GM12878 (cell line): ENCODE measurements at regions not wholly inside any gene's neighbourhood (a gene's known extent, or its start where the extent isn't known, plus 50 kb on each side); places are given as distances from the start of the nearest gene placed in this dataset.

ENCODE experiments used
- ATAC-seq: fragments of 200-7000 bp; cut with Tn5 transposase; 3 replicates; pipeline ENCODE4 v1.9.1; 2020; ENCODE audit warnings: mild to moderate bottlenecking, moderate library complexity
- BruUV-seq: library from RNA; stranded (reverse); fragments of 400-500 nt; replicated peaks from 2 replicates; lab custom pipeline; 2021; lab: Mats Ljungman, UMichigan
- CTCF ChIA-PET: fragments of 300-600 bp; sonication (Branson Sonifier 250); formaldehyde crosslinking; extraction: SDS; loops from one replicate; lab custom pipeline; 2021; ENCODE audit warnings: inconsistent platforms; lab: Yijun Ruan, JAX
- POLR2A ChIA-PET: fragments of 350-600 bp; formaldehyde crosslinking; extraction: SDS; loops from one replicate; lab custom pipeline; 2021; ENCODE audit warnings: inconsistent platforms; lab: Charles Lee
- RAD21 ChIA-PET: fragments of 300-600 bp; sonication (Branson Sonifier 250); formaldehyde crosslinking; loops from one replicate; lab custom pipeline; 2023; ENCODE audit warnings: antibody characterized with exemption; ENCODE audit not compliant: unreplicated experiment; lab: Charles Lee
- SMC1A ChIA-PET: fragments of 300-600 bp; sonication (Branson Sonifier 250); formaldehyde crosslinking; loops from one replicate; lab custom pipeline; 2023; ENCODE audit not compliant: unreplicated experiment, uncharacterized antibody; lab: Charles Lee
- DNase-seq: peaks from one replicate; pipeline ENCODE4 v3.0.0-alpha.2; 2011; ENCODE audit warnings: low read depth, low spot score
- FAIRE-seq: peaks from 3 replicates; lab custom pipeline; 2011; peaks lifted over from hg19 to GRCh38; lab: Jason Lieb, UNC
- H2AFZ ChIP-seq: 2 replicates; pipeline ENCODE4 v1.6.0; 2011; ENCODE audit warnings: low read depth, low read length, control low read depth; ENCODE audit not compliant: control insufficient read depth
- H3K27ac ChIP-seq: 2 replicates; pipeline ENCODE4 v1.5.1; 2011; ENCODE audit warnings: control low read depth; ENCODE audit not compliant: control insufficient read depth, insufficient read depth
- H3K27me3 ChIP-seq, 2 experiments: replicated peaks in 1 of 2; 2 replicates each; pipeline versions ENCODE4 v1.6.0 to v1.6.1; 2011; ENCODE audit warnings: low read length in 1 of 2; ENCODE audit not compliant: control insufficient read depth in 2 of 2, insufficient read depth in 2 of 2
- H3K36me3 ChIP-seq, 2 experiments: 2 replicates each; pipeline ENCODE4 v1.5.1; 2011; ENCODE audit warnings: low read length in 1 of 2; ENCODE audit not compliant: control insufficient read depth in 2 of 2, insufficient read depth in 2 of 2
- H3K4me1 ChIP-seq: 2 replicates; pipeline ENCODE4 v1.6.1; 2011; ENCODE audit warnings: mild to moderate bottlenecking, low read length, moderate library complexity, mixed read lengths; ENCODE audit not compliant: control insufficient read depth, insufficient read depth
- H3K4me2 ChIP-seq: 2 replicates; pipeline ENCODE4 v1.6.0; 2011; ENCODE audit warnings: control low read depth; ENCODE audit not compliant: control insufficient read depth, insufficient read depth
- H3K4me3 ChIP-seq: fragments of 200-600 bp; sonication (generic); 2 replicates; pipeline ENCODE4 v1.5.1; 2016
- H3K79me2 ChIP-seq: 2 replicates; pipeline ENCODE4 v1.6.0; 2011; ENCODE audit warnings: low read length; ENCODE audit not compliant: control insufficient read depth, insufficient read depth
- H3K9ac ChIP-seq: 2 replicates; pipeline ENCODE4 v1.8.0; 2011; ENCODE audit warnings: low read length, control low read depth, mixed read lengths; ENCODE audit not compliant: control insufficient read depth, insufficient read depth
- H3K9me3 ChIP-seq: replicated peaks from 3 replicates; pipeline ENCODE4 v1.5.1; 2011; ENCODE audit warnings: mild to moderate bottlenecking, low read length; ENCODE audit not compliant: control insufficient read depth, insufficient read depth
- H4K20me1 ChIP-seq: 2 replicates; pipeline ENCODE4 v1.6.0; 2011; ENCODE audit not compliant: control insufficient read depth, insufficient read depth
- BMI1 ChIP-seq: fragments of 450-650 bp; IDR thresholded peaks from 2 replicates; pipeline ENCODE4 v1.6.1; 2016; ENCODE audit warnings: mild to moderate bottlenecking, moderate library complexity, borderline replicate concordance
- POU2F2 ChIP-seq: IDR thresholded peaks from 3 replicates; pipeline ENCODE4 v1.6.1; 2011; ENCODE audit warnings: low read depth, mild to moderate bottlenecking, low read length, borderline replicate concordance
- WGBS: methylation state at CpG from one replicate; pipeline ENCODE4 v1.1.6; 2016; ENCODE audit warnings: low lambda C conversion rate; ENCODE audit not compliant: insufficient replicate concordance, insufficient coverage; ENCODE audit errors: missing lambda C conversion rate; 5-methylcytosine and 5-hydroxymethylcytosine counted together
- in situ Hi-C: fragments of 300-500 bp; cut with MboI; formaldehyde crosslinking; loops from 9 replicates; pipeline ENCODE4 v1.14.3; 2018; ENCODE audit warnings: mixed read lengths
- intact Hi-C: fragments of 100-400 bp; cut with micrococcal nuclease; formaldehyde crosslinking; loops from one replicate; pipeline ENCODE4 v1.14.2; 2022; ENCODE audit not compliant: unreplicated experiment
- TF ChIP-seq, protein P1 (sequence below): IDR thresholded peaks from 2 replicates; pipeline ENCODE4 v1.6.1; 2012; ENCODE audit warnings: low read depth, low read length, improper control_type of control experiment
- TF ChIP-seq, protein P2 (sequence below), 3 experiments: IDR thresholded peaks in 2 of 3; conservative IDR thresholded peaks in 1 of 3; 2 replicates each; pipeline ENCODE4 v1.5.1; 2011; ENCODE audit warnings: low read depth in 3 of 3, low read length in 3 of 3, mild to moderate bottlenecking in 3 of 3, control low read depth in 2 of 3, moderate library complexity in 2 of 3, inconsistent platforms in 1 of 3, mixed read lengths in 1 of 3; ENCODE audit not compliant: control insufficient read depth in 2 of 3, insufficient read depth in 1 of 3; ENCODE audit errors: extremely low read depth in 1 of 3
- TF ChIP-seq, protein P3 (sequence below): IDR thresholded peaks from 2 replicates; pipeline ENCODE4 v1.6.1; 2012; ENCODE audit warnings: low read depth, low read length, improper control_type of control experiment
- TF ChIP-seq, protein P4 (sequence below): fragments of 150-350 bp; IDR thresholded peaks from 2 replicates; pipeline ENCODE4 v1.6.1; 2016; ENCODE audit warnings: low read depth, low read length
- TF ChIP-seq, protein P5 (sequence below): fragments of 450-650 bp; formaldehyde crosslinking; IDR thresholded peaks from 2 replicates; pipeline ENCODE4 v1.4.0; 2020; ENCODE audit warnings: mild to moderate bottlenecking, moderate library complexity

DNA sequence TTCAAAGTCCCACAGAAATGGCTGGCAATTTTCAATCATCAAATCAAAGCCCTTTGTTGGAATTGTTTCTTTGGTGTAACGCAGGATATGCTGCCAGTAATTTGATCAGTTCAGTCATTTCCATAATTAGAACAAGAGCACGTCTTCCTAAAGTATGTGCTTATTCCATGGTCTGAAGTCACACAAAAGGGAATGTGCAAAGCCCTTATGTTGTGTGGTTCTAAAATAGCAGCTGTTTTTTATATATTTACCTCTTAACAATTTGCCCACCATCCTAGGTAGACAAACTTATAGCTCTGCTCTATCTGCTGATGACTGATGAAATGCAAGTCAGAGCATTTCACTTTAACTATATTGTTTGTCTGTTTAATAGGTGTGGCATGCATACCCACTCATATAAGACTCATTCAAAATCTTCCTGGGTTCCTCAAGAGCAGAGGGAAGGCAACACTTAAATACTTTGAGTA lies 176.1 kb upstream of the SLC38A2 start:
- POLR2A ChIA-PET, result interaction anchor here (1.2 to 1.5 kb wide), 2 partner anchors 28 to 31 kb away, joined by 4 read pairs; no protein-coding TSS in a partner anchor
- H3K4me2 ChIP-seq, result no peak overlapping the region
- CTCF ChIA-PET, result interaction anchor here (0.7 to 1.9 kb wide), 5 partner anchors 10 to 195 kb away, joined by 3 to 4 read pairs (median 3); no protein-coding TSS in a partner anchor
- TF ChIP-seq, protein P1, sequence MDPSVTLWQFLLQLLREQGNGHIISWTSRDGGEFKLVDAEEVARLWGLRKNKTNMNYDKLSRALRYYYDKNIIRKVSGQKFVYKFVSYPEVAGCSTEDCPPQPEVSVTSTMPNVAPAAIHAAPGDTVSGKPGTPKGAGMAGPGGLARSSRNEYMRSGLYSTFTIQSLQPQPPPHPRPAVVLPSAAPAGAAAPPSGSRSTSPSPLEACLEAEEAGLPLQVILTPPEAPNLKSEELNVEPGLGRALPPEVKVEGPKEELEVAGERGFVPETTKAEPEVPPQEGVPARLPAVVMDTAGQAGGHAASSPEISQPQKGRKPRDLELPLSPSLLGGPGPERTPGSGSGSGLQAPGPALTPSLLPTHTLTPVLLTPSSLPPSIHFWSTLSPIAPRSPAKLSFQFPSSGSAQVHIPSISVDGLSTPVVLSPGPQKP, result no peak
- TF ChIP-seq, protein P2, sequence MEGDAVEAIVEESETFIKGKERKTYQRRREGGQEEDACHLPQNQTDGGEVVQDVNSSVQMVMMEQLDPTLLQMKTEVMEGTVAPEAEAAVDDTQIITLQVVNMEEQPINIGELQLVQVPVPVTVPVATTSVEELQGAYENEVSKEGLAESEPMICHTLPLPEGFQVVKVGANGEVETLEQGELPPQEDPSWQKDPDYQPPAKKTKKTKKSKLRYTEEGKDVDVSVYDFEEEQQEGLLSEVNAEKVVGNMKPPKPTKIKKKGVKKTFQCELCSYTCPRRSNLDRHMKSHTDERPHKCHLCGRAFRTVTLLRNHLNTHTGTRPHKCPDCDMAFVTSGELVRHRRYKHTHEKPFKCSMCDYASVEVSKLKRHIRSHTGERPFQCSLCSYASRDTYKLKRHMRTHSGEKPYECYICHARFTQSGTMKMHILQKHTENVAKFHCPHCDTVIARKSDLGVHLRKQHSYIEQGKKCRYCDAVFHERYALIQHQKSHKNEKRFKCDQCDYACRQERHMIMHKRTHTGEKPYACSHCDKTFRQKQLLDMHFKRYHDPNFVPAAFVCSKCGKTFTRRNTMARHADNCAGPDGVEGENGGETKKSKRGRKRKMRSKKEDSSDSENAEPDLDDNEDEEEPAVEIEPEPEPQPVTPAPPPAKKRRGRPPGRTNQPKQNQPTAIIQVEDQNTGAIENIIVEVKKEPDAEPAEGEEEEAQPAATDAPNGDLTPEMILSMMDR (IDR thresholded peaks at IDR 0.05 in 2 of 3, conservative IDR thresholded peaks at IDR 0.05 in 1 of 3; ENCODE audit: control insufficient read depth in 2 of 3, extremely low read depth in 1 of 3, insufficient read depth in 1 of 3, low read depth in 3 of 3, low read length in 3 of 3), result no peak
- TF ChIP-seq BMI1, result no peak
- TF ChIP-seq POU2F2, result no peak
- TF ChIP-seq, protein P3, sequence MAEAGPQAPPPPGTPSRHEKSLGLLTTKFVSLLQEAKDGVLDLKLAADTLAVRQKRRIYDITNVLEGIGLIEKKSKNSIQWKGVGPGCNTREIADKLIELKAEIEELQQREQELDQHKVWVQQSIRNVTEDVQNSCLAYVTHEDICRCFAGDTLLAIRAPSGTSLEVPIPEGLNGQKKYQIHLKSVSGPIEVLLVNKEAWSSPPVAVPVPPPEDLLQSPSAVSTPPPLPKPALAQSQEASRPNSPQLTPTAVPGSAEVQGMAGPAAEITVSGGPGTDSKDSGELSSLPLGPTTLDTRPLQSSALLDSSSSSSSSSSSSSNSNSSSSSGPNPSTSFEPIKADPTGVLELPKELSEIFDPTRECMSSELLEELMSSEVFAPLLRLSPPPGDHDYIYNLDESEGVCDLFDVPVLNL, result no peak
- TF ChIP-seq, protein P4, sequence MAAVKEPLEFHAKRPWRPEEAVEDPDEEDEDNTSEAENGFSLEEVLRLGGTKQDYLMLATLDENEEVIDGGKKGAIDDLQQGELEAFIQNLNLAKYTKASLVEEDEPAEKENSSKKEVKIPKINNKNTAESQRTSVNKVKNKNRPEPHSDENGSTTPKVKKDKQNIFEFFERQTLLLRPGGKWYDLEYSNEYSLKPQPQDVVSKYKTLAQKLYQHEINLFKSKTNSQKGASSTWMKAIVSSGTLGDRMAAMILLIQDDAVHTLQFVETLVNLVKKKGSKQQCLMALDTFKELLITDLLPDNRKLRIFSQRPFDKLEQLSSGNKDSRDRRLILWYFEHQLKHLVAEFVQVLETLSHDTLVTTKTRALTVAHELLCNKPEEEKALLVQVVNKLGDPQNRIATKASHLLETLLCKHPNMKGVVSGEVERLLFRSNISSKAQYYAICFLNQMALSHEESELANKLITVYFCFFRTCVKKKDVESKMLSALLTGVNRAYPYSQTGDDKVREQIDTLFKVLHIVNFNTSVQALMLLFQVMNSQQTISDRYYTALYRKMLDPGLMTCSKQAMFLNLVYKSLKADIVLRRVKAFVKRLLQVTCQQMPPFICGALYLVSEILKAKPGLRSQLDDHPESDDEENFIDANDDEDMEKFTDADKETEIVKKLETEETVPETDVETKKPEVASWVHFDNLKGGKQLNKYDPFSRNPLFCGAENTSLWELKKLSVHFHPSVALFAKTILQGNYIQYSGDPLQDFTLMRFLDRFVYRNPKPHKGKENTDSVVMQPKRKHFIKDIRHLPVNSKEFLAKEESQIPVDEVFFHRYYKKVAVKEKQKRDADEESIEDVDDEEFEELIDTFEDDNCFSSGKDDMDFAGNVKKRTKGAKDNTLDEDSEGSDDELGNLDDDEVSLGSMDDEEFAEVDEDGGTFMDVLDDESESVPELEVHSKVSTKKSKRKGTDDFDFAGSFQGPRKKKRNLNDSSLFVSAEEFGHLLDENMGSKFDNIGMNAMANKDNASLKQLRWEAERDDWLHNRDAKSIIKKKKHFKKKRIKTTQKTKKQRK, result no peak
- TF ChIP-seq, protein P5, sequence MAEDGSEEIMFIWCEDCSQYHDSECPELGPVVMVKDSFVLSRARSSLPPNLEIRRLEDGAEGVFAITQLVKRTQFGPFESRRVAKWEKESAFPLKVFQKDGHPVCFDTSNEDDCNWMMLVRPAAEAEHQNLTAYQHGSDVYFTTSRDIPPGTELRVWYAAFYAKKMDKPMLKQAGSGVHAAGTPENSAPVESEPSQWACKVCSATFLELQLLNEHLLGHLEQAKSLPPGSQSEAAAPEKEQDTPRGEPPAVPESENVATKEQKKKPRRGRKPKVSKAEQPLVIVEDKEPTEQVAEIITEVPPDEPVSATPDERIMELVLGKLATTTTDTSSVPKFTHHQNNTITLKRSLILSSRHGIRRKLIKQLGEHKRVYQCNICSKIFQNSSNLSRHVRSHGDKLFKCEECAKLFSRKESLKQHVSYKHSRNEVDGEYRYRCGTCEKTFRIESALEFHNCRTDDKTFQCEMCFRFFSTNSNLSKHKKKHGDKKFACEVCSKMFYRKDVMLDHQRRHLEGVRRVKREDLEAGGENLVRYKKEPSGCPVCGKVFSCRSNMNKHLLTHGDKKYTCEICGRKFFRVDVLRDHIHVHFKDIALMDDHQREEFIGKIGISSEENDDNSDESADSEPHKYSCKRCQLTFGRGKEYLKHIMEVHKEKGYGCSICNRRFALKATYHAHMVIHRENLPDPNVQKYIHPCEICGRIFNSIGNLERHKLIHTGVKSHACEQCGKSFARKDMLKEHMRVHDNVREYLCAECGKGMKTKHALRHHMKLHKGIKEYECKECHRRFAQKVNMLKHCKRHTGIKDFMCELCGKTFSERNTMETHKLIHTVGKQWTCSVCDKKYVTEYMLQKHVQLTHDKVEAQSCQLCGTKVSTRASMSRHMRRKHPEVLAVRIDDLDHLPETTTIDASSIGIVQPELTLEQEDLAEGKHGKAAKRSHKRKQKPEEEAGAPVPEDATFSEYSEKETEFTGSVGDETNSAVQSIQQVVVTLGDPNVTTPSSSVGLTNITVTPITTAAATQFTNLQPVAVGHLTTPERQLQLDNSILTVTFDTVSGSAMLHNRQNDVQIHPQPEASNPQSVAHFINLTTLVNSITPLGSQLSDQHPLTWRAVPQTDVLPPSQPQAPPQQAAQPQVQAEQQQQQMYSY (CRISPR knock-in tag), result no peak

More for the DNA sequence above, 176.1 kb upstream of the SLC38A2 start:
- SMC1A ChIA-PET, result interaction anchor here (0.9 to 1.8 kb wide), 6 partner anchors 9 to 89 kb away, joined by 3 to 5 read pairs (median 4); no protein-coding TSS in a partner anchor
- H3K9me3 ChIP-seq, result no peaks in the 10 kb centered on the region; the same call in 1 of the 3 replicates
- no peak overlapping the region for H3K27ac ChIP-seq
- in situ Hi-C loops (no loop called here), intact Hi-C loops (no loop called here)
- no peaks in the 10 kb centered on the region for H4K20me1 ChIP-seq
- no peaks in the 10 kb centered on the region for H3K27me3 ChIP-seq
- BruUV-seq, result no TSS peak
- no peaks in the 10 kb centered on the region; a peak in 1 of 4 replicates for H3K36me3 ChIP-seq
- FAIRE-seq (no peak), ATAC-seq (no peak), DNase-seq (no peak)
- WGBS, result 74% methylated on average over 2 of the region's 2 CpGs
- no peaks in the 10 kb centered on the region for H3K79me2 ChIP-seq
- H3K4me1 ChIP-seq, result peaks cover 13% of the 10 kb centered on the region
- H2AFZ ChIP-seq, result no peak overlapping the region
- RAD21 ChIA-PET, result interaction anchor here (0.8 kb wide), 1 partner anchor 162 kb away, joined by 3 read pairs; no protein-coding TSS in a partner anchor
- H3K9ac ChIP-seq, result no peak overlapping the region
- H3K4me3 ChIP-seq, result no peak overlapping the region
